OCI-LY3 (cell line): ENCODE measurements at regions not wholly inside any gene's neighbourhood (a gene's known extent, or its start where the extent isn't known, plus 50 kb on each side); places are given as distances from the start of the nearest gene placed in this dataset.

Experiments
- H2AFZ ChIP-seq: fragments of 200-600, 300-600 bp; shearing (Covaris generic); 2 replicates; pipeline ENCODE4 v1.6.0; 2014; ENCODE audit warnings: antibody characterized with exemption, low read depth, low read length
- H3K27ac ChIP-seq: fragments of 200-600, 300-600 bp; sonication (generic); 2 replicates; pipeline ENCODE4 v1.5.1; 2014; ENCODE audit warnings: mild to moderate bottlenecking, low read length, moderate library complexity, mixed read lengths
- H3K27me3 ChIP-seq: fragments of 200-600, 300-600 bp; sonication (generic); 2 replicates; pipeline ENCODE4 v1.6.1; 2014; ENCODE audit warnings: low read depth, low read length, mixed read lengths
- H3K36me3 ChIP-seq: fragments of 200-600, 300-600 bp; sonication (generic); replicated peaks from 2 replicates; pipeline ENCODE3; 2014; ENCODE audit warnings: low read depth, low read length, mixed read lengths
- H3K4me1 ChIP-seq: fragments of 300-600, 200-600 bp; sonication (generic); 2 replicates; pipeline ENCODE4 v1.6.1; 2014; ENCODE audit warnings: low read length, mixed read lengths
- H3K4me2 ChIP-seq: fragments of 200-600, 300-600 bp; sonication (generic); 2 replicates; pipeline ENCODE4 v1.6.1; 2014; ENCODE audit warnings: low read length, mixed read lengths
- H3K4me3 ChIP-seq: fragments of 300-600, 200-600 bp; sonication (generic); 2 replicates; pipeline ENCODE4 v1.5.1; 2014; ENCODE audit warnings: antibody characterized with exemption, mild to moderate bottlenecking, low read length, moderate library complexity
- H3K79me2 ChIP-seq: fragments of 300-600, 200-600 bp; shearing (Covaris generic); 2 replicates; pipeline ENCODE4 v1.6.1; 2014; ENCODE audit warnings: mild to moderate bottlenecking, low read length, mixed read lengths
- H3K9ac ChIP-seq: fragments of 300-600, 200-600 bp; shearing (Covaris generic); 2 replicates; pipeline ENCODE4 v1.6.0; 2014; ENCODE audit warnings: mild to moderate bottlenecking, low read length, moderate library complexity
- H3K9me3 ChIP-seq: fragments of 200-600, 300-600 bp; shearing (Covaris generic); 2 replicates; pipeline ENCODE4 v1.6.1; 2014; ENCODE audit warnings: low read length, mixed read lengths; ENCODE audit not compliant: insufficient read depth
- H4K20me1 ChIP-seq: fragments of 200-600, 300-600 bp; sonication (generic); 2 replicates; pipeline ENCODE4 v1.6.1; 2016; ENCODE audit warnings: low read length, mixed read lengths; ENCODE audit not compliant: insufficient read depth
- EZH2phosphoT487 ChIP-seq: fragments of 200-600 bp; shearing (Covaris generic); IDR thresholded peaks from 2 replicates; pipeline ENCODE4 v1.6.1; 2018; ENCODE audit warnings: antibody characterized with exemption, mixed run types, low read depth
- TF ChIP-seq, protein P1 (sequence below): fragments of 200-600, 300-600 bp; sonication (generic); IDR thresholded peaks from 2 replicates; pipeline ENCODE4 v1.5.1; 2014; ENCODE audit warnings: antibody characterized with exemption, low read length, low read depth

GRCh38 chr6:19303383-19303782 is 533.8 kb upstream of the ID4 start:
- H4K20me1 ChIP-seq, result no peaks in the 10 kb centered on the region
- no peak overlapping the region for H3K9ac ChIP-seq
- no peak overlapping the region for H3K27ac ChIP-seq
- H3K4me3 ChIP-seq, result no peak overlapping the region
- H3K79me2 ChIP-seq, result no peaks in the 10 kb centered on the region
- H2AFZ ChIP-seq, result no peak overlapping the region
- no peak overlapping the region for H3K4me2 ChIP-seq
- no peaks in the 10 kb centered on the region for H3K27me3 ChIP-seq
- H3K9me3 ChIP-seq, result no peaks in the 10 kb centered on the region
- TF ChIP-seq, protein P1, sequence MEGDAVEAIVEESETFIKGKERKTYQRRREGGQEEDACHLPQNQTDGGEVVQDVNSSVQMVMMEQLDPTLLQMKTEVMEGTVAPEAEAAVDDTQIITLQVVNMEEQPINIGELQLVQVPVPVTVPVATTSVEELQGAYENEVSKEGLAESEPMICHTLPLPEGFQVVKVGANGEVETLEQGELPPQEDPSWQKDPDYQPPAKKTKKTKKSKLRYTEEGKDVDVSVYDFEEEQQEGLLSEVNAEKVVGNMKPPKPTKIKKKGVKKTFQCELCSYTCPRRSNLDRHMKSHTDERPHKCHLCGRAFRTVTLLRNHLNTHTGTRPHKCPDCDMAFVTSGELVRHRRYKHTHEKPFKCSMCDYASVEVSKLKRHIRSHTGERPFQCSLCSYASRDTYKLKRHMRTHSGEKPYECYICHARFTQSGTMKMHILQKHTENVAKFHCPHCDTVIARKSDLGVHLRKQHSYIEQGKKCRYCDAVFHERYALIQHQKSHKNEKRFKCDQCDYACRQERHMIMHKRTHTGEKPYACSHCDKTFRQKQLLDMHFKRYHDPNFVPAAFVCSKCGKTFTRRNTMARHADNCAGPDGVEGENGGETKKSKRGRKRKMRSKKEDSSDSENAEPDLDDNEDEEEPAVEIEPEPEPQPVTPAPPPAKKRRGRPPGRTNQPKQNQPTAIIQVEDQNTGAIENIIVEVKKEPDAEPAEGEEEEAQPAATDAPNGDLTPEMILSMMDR, result no peak
- TF ChIP-seq EZH2phosphoT487, result no peak
- H3K4me1 ChIP-seq, result no peaks in the 10 kb centered on the region
- H3K36me3 ChIP-seq, result no peaks in the 10 kb centered on the region

DNA sequence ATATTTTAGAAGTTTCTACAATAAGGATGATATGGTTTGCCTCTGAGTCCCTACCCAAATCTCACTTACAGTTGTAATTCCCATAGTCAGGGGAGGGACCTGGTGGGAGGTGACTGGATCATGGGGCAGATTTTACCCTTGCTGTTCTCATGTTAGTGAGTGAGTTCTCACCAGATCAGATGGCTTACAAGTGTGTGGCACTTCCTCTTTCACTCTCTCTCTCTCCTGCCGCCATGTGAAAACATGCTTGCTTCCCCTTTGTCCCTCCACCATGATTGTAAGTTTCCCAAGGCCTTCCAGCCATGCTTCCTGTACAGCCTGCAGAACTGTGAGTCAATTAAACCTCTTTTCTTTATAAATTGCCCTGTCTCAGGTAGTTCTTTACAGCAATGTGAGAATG is 527.5 kb upstream of the ID4 start:
- H3K27ac ChIP-seq, result no peak overlapping the region
- no peak overlapping the region for H3K9ac ChIP-seq
- no peaks in the 10 kb centered on the region for H3K9me3 ChIP-seq
- no peaks in the 10 kb centered on the region for H3K27me3 ChIP-seq
- no peaks in the 10 kb centered on the region for H3K4me1 ChIP-seq
- H3K36me3 ChIP-seq, result no peaks in the 10 kb centered on the region
- no peak overlapping the region for H2AFZ ChIP-seq
- no peaks in the 10 kb centered on the region for H4K20me1 ChIP-seq
- H3K4me2 ChIP-seq, result no peak overlapping the region
- TF ChIP-seq, protein P1, result no peak
- TF ChIP-seq EZH2phosphoT487, result no peak
- no peaks in the 10 kb centered on the region for H3K79me2 ChIP-seq
- no peak overlapping the region for H3K4me3 ChIP-seq

DNA sequence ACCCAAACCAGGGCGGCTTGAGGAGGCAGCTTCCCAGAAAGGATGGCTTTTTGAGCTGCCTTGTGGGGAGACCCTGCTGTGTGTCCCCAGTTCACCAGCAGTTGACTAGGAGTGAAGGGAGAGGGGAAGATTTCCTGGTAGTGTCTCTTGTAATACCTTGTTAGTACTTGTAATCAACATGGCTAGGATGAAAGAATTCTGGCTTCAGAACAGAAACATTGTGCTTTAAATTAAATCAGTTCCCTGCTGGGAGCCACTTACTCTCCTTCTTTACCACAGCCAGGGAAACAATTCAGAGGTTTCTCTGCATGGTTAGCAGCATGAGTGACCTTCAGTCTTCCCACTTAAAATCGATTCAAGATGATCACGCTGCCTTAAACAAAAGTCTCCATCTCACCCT is 525.4 kb upstream of the ID4 start:
- Histone ChIP-seq H3K27ac (no peak overlapping the region), H2AFZ (no peak overlapping the region), H3K4me2 (no peak overlapping the region), H3K79me2 (no peaks in the 10 kb centered on the region), H3K9ac (no peak overlapping the region), H3K36me3 (no peaks in the 10 kb centered on the region), H3K4me1 (no peaks in the 10 kb centered on the region), H3K9me3 (no peaks in the 10 kb centered on the region), H3K27me3 (no peaks in the 10 kb centered on the region), H3K4me3 (no peak overlapping the region), H4K20me1 (no peaks in the 10 kb centered on the region)
- TF ChIP-seq, protein P1, result no peak
- TF ChIP-seq EZH2phosphoT487, result no peak

GRCh38 chr6:19312241-19312978 is 524.8 kb upstream of the ID4 start:
- no peaks in the 10 kb centered on the region for H3K9me3 ChIP-seq
- no peak overlapping the region for H3K9ac ChIP-seq
- H4K20me1 ChIP-seq, result no peaks in the 10 kb centered on the region
- no peaks in the 10 kb centered on the region for H3K27me3 ChIP-seq
- H3K4me3 ChIP-seq, result no peak overlapping the region
- no peak overlapping the region for H3K4me2 ChIP-seq
- H3K79me2 ChIP-seq, result no peaks in the 10 kb centered on the region
- no peak overlapping the region for H2AFZ ChIP-seq
- no peak overlapping the region for H3K27ac ChIP-seq
- TF ChIP-seq, protein P1, result no peak
- TF ChIP-seq EZH2phosphoT487, result no peak
- H3K36me3 ChIP-seq, result no peaks in the 10 kb centered on the region
- no peaks in the 10 kb centered on the region for H3K4me1 ChIP-seq
